Muscle of back (tissue), 3 donors: ENCODE measurements at regions not wholly inside any gene's neighbourhood (a gene's known extent, or its start where the extent isn't known, plus 50 kb on each side); places are given as distances from the start of the nearest gene placed in this dataset.
A peak's percentile ranks its signal among the peaks of the same experiment; 100 is the strongest.
"Not testable (repeated sequence)": the region's sequence is repeated elsewhere in the genome, so short reads cannot be mapped to it uniquely, and the experiment has no call there.

Source experiments
- DNase-seq, 3 donors: peaks; one replicate each; pipeline versions ENCODE4 v3.0.0 to v3.0.0-alpha.2; 2013

DNA sequence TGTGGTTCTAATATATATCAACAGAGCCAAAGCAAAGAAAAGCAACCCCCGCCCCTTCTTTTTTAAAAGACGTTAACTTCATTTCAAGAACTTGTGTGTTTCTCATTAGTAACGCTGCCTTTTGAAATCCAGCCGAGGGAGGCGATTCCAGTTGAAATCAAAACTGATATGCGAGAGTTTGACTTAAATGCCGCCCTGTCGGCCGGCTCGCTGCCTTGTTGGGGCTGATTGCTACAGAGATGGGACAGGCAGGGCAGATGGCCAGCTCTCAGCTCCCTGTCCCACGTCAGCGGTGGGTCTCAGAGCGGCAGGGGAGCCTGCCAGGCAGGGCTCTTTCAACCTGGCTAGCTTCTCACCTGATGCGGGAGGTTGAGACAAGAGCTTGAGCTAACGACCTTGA is 51.9 kb upstream of the ALX4 start:
- DNase-seq: peak in 2 of 3 donors; percentile 20 to 62

DNA sequence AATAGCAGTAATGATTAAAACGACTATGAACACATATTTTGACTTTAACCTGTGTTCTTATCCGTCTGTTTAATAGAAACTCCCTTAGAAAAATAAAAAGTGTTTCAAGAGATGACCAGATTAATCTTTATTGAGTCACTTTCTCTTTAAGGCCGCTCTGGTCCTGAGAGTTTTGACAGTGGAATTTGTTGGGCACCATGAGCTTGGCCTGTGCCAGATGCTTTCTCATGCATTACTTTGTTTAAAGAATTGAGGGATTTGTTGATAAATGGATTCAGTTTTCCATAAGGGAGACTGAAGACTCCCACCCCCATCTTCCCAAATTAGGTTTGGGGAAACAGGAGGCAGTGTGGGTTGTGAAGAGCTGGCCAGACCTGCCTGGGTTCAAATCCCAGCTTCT is 53.2 kb upstream of the ALX4 start:
- DNase-seq: no peak

DNA sequence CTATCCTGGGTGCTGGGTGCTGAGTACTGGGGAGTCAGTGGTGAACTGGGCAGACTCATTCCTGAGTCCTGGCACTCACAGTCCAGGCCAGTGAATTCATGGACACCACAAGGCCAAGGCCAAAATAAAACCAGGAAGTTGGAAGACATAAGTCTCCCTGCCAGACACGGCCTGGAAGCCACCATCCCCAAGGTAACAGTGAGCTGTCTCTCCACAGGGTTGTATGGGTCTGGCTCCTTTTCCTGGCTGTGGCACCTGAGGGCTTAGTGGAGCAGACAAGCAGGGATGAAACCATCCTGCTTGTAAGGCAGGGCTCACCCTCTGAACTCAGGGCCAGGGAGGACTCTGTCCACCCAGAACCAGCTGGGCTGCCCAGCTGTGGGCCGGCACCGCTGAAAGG is 54.7 kb upstream of the ALX4 start:
- DNase-seq: no peak

DNA sequence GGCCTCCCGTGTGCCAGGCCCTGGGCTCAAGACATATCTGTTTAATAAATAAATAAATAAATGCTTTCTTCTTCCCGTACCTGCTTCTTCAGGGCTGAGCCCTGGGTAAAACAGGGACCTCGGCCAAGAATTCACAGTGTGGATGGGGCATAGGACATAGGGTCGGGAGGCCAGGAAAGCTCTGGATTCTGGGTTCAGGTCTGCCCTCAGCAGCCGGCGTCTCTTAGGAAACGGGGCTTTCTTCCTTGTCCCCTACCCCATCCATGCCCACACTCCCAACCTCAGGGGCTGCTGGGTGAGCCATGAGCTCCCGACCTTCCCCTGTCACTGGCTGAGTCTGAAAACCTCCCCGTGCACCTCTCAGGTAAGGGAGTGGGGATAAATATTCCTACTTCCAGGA is 55.7 kb upstream of the ALX4 start:
- no peak for DNase-seq

DNA sequence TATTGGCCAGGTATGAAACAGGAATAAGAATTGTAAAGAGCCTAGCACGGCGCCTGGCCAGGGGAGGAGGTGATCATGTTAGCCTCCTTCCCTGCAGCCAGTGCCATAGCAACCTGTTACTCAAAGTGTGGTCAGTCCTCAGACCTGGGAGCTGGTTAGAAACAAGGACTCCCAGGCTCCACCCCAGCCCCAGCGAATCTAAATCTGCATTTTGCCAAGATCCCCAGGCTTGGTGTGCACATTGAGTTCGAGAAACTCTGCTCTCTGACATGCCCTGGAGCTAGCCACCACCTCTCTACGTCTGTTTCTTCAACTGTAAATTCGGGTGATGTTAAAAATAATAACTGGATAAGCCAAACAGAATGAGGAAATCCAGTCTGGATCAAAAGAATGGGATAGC is 56.1 kb upstream of the ALX4 start:
- no peak for DNase-seq

DNA sequence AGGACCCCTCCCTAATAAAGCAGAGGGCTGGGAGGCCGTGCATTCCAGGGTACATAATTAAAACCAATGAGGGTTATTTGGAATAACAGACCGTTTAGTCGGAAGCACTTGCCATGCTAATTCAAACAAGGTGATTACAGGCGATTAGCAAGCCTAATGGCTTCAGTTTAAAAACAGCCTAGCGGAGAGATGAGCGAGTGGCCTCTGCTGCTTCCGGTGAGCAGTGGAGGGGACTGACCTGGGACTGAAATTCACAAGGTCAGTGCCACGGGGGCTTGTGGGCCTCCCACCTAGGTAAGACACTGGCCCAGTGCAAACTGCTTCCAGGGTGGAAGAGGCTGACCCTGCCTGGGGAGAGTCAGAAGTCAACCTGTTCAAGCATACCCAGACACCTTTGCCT is 56.8 kb upstream of the ALX4 start:
- no peak for DNase-seq

DNA sequence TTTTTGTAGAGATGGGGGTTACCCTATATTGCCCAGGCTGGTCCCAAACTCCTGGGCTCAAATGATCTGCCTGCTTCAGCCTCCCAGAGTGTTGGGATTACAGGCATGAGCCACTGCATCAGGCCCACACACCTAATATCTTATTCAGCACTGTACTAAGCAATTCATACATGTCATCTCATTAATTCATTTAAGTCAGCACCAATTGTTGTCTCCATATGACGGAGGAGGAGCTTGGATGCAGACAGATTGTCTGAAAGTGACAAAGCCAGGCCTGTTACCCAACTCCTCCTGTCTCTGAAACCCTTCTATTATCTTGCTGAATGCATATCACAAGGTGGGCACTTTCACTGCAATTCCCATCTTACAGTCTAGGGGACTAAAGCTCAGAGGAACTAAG is 57.5 kb upstream of the ALX4 start:
- no peak for DNase-seq

DNA sequence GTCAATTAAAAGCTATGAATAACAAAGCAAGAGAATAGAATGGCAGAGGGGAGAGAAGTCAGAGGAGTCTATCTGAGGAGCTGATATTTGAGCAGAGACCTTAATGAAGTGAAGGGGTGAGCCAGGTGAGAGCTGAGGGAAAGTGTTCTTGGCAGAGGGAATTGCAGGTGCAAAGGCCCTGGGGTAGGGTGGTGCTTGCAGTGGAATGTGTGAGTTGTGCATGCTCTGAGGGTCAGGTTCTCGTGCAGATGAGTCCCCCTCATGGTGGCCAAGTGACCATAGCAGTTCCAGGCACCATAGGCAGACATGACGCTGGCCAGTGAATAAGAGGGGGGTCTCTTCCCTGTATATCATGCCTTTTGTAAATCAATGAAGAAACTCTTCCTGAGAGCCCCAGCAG is 58.9 kb upstream of the ALX4 start:
- DNase-seq: no peak

DNA sequence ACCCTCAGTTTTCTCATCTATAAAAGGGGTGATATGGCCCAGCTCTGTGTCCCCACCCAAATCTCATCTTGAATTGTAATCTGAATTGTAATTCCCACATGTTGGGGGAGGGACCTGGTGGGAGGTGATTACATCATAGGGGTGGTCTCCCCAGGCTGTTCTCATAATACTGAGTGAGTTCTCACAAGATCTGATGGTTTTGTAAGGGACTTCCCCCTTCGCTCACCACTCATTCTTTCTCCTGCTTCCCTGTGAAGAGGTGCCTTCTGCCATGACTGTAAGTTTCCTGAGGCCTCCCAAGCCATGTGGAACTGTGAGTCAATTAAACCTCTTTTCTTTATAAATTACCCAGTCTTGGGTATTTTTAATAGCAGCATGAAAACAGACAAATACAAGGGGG is 61.1 kb upstream of the ALX4 start:
- not testable (repeated sequence) for DNase-seq

DNA sequence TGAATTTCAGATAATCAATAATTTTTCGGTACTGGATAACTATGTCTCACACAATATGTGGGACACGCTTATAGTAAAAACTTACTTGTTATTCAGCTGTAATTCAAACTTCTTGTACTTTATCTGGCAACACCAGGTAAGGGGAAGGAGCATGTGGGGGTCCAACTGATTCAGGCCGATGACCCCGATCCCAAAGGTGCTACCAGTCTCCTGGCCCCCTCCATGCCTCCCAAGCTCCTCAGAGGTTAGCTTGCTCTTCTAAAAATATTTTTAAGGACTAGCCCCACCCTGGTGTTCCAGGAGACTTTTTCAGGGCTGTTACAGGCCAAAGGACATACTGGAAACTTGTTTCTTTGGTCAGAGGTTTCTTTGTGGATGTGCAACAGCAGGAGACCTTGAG is 61.8 kb upstream of the ALX4 start:
- DNase-seq: no peak

DNA sequence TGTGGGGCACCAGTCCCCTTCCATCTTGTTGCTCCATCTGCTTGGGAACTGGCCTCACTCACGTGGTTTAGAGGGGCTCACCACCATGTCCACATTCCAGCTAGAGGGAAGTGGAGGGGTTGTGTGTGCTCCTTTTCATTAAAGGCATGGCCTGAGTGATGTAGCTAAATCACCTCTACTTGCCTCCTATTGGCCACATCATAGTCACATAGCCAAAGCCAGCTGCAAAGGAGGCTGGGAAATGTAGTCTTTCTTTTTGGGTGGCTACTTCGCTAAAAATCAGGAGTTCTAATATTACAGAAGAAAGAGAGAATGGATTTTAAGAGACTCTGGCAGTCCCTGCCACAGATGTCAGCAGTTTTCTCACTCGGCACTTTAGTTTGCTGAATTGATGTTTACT is 63.0 kb upstream of the ALX4 start:
- DNase-seq: no peak

DNA sequence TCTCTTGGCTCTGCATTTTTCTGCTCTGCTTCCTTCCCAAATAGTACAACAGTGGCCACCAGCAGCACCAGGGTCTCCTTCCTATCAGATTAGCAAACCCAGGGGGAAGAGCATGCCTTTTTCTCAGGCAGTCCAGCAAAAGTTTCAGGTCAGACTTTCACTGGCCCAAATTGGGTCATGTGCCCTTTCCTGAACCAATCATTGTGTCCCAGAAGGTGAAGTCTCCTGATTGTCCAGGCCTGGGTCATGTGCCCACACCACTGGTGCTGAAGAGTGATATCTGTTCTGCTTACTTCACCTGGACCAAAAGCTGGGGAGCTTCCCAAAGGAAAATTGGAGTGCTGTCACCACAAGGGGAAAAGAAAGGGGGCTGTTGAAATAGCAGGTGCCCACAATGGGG is 64.1 kb upstream of the ALX4 start:
- no peak for DNase-seq

DNA sequence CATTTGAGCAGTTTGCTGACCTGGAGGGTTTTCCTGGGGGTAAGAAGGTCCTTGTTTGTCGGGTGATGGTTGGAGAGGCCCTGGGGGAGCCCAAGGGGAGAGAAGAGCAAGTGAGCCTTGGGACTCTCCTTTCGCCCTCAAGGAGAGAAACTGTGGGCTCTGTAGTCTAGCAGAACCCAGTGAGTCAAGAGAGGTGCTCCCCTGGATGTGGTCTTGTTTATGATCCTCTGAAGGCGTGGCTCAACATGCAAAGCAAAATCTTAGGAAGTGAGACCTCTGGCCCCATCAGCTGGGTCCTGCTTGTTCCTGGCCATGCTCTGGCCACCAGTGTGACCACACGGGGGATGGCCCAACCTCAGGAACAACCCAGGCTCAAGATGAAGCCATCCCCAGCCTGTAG is 66.5 kb upstream of the ALX4 start:
- DNase-seq: no peak

DNA sequence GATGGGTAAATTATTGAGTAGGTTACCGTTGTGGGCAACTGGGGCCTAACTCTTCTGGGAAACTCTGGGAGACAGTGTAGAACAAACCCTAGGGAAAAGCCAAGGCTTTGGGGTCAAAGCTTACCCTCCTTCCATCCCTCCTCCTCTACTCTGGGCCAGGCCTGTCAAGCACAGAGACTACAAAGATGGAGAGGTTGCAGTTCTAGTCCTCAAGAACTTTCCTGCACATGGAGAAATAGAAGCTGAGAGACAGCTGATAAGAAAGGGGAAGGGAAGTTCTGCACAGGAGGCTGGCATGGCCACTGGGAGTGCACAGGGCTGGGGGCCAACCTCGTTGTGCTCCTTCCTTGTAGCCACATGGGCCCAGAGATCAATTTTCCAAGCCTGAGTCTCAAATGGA is 67.2 kb upstream of the ALX4 start:
- DNase-seq: no peak

DNA sequence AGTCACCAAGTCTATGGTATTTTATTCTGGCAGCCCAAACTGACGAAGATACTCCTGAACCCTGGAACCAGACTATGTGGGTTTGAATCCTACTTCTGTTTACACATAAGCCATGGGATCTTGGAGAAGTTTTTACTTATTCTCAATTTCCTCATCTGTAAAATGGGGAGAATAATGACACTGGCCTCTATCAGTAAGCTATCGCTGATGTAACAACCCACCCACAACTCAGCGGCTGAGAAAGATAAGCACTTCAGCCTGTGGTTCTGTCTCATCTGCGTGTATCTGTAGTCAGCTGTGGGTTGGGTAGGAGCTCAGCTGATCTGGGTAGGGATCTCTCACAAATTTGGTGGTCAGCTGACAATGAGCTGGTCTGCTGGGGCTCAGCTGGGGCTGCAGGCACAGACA is 68.0 kb upstream of the ALX4 start:
- no peak for DNase-seq

DNA sequence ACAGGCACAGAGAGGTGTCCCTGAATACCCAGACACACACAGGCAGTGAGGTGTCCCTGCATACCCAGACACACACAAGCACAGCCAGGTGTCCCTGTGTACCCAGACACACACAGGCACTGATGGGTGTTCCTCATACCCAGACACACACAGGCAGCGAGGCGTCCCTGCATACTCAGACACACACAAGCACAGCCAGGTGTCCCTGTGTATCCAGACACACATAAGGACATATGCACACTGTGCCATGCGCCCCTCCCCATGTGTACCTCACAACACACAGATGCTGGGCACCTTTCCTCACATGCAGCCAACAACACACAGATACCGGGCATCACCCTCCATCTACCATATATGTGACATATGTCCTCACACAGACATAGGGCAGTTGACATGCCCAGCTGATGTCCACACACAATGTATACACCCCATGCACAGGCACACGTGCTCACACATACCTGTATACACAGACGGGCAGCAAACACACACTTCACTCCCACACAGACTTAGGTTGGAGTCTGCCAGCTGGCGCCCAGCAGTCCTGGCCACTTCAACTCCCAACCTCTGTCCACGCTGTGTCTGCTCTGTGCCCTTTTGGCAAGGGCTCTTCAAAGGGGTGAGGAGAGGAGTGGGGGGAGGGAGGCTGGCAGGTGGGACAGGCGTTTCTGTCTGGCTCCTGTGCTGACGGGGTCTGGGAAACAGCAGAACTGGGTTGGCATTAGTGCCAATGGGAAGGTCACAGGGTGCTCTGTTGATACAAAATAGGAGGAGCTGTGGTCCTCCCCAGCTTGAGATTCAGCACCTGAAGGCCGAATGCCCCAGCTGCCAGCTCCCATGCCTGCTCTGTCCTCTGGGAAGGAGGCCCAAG is 69.4 kb upstream of the ALX4 start:
- no peak for DNase-seq

DNA sequence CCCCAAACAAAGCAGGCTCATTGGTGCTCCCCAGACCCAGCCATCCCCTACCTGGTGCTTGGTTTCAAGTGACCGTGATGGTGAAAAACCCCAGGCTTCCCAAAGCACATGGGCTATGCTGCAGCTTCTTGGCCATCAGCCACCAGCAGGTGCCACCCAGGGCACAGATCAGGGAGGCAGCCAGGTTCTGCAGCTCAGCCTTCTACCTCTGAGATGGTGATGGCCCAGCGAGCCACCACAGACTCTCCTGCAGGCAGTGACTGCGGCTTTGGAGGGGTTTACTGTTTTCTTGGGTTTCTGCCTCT is 70.0 kb upstream of the ALX4 start:
- DNase-seq: no peak

DNA sequence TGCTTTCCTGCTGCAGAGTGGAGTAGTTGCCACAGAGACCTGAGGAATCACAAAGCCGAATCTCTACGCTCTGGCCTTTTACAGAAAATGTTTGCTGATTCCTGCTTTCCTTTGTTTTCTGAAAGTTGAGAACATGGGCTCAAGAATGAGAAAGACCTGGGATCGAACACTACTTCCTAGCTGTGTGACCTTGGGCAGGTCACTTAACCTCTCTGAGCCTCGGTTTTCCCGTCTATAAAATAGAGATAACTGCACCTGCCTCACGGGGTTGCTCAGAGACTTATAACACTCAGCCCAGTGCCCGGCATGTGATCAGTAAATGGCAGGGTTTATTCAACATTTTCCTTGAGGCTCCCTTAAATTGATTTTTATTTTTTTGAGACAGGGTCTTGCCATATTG is 70.9 kb upstream of the ALX4 start:
- no peak for DNase-seq

DNA sequence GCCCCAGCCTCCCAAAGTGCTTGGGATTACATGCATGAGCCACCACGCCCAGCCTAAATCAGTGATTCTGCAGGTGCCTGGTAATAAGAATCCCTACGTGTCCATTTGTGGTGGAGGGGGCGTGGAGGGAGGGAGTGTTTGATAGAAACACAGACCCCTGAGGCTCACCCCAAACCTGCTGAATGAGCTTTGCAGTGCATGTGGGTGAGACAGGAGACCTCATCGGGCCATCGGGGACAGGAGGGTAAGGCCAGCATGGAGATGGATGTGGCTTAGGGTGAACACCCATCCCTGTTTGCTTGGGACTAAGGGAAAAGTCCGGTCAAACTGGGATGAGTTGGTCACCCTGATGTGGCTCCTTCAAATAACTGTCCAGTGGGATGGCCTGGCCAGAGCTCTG is 71.3 kb upstream of the ALX4 start:
- DNase-seq: no peak

DNA sequence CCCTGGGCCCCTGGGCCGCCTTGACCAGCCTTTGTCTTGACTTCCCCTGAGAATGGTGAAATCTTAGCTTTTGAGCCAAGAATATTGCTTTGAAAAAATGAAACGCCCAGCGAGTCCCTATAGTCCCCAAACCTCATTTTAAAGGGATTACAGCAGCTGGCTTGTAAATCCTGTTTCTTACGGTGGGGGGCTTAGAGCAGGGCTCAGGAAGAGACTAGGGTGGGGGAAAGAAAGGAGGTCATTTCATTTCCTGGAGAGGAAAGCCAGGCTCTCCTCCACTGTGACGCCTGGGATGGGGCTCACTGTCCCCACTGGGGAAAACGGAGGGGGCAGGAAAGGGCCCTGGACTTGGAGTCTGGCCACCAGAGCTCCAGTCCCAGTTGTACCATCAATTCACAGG is 72.2 kb upstream of the ALX4 start:
- DNase-seq: no peak

DNA sequence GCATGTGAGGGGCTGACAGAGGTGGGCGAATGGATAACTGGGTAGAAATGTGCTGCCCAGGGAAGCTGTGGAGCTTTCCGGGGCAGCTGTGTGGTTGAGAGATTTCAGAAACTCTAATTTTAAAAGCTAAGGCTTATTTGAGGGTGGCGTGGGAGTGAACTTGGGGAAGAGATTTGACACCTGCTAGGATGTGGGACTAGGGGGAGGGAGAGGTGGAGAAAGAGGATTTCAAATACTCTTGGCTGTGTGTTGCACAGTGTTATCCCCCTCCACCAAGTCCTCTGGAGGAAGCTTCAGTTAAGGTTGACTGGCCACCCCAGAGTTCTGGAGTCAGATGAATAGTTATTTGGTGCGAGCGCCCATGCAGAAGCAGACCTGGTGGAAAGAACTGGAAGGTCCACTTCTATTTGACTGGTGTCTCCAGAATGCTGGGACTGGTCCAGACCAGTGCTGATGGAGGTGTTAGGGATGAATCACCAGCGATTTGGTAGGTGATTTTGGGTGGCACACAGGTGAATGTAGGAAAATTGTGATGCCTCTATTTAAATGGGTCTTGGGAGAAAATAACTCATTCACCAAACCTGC is 72.8 kb upstream of the ALX4 start:
- no peak for DNase-seq

DNA sequence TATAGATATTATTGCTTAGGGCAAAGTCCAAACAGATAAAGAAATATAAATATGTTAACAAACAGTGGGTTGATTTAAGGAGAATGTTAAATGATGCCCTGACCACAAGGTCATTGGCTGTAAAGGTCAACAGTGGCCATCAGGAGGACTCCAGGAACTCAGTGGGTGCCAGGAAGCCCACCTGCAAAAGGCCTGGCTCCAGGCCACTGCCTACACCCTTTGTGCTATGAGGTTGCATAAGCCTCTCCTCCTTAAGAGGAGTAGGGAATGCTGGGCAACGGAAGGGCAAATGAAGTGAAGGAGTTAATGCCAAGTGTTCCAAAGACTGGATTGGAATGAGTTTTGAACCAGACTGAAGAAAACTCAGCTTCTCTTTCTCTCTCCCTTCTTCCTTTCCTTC is 73.3 kb upstream of the ALX4 start:
- no peak for DNase-seq

DNA sequence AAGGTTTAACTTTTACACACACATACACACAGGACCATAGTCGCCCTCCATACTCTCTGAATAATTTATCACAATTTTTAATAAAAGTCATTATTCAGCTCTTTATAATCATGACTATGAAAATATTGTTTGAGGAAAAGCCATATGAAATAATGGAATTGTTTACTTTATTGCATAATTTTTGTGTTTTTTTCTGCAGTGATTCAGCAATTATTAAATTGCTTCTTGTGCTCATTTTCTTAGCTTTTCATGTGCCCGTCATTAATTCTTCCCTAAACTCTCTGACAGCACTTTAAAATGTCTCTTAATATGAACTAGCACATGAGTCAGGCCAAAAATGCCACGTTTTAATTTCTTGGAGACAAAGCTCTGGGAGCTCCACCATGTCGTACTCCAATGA is 77.5 kb upstream of the ALX4 start:
- DNase-seq: no peak

DNA sequence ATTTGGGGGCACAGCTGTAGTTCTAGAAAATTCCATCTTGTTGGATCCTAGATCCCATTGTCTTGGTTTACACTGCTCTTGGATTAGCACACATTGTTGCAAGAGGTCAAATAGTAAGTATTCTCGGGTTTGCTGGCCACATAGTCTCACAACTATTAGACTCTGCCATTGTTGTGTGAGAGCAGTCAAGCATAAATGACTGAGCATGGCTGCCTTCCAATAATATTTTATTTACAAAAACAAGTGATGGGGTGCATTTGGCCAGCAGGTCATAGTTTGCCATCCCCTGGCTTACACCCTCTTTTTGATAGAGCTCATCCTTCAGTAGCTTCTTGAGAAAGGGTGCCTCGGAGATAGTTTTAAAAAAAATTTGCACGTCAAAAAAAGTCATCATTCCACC is 77.9 kb upstream of the ALX4 start:
- no peak for DNase-seq
